Ureter (tissue), 1 donor: ENCODE measurements at regions not wholly inside any gene's neighbourhood (a gene's known extent, or its start where the extent isn't known, plus 50 kb on each side); places are given as distances from the start of the nearest gene placed in this dataset.
"Not testable (repeated sequence)": the region's sequence is repeated elsewhere in the genome, so short reads cannot be mapped to it uniquely, and the experiment has no call there.

Experiments
- DNase-seq: peaks from one replicate; pipeline ENCODE4 v3.0.0-alpha.2; 2020; ENCODE audit warnings: low spot score
- donor health status: DM: yes; HTN: yes; CAD: no.

GRCh38 chr4:107468812-107469211, 251.2 kb downstream of the PAPSS1 start:
- DNase-seq, result no peak

- no peak for DNase-seq
Observed at GRCh38 chr4:107468156-107468555, 251.9 kb downstream of the PAPSS1 start.

- no peak for DNase-seq
Observed at GRCh38 chr4:107467461-107467860, 252.6 kb downstream of the PAPSS1 start.

GRCh38 chr4:107458194-107458593, 261.8 kb downstream of the PAPSS1 start:
- DNase-seq, result no peak

GRCh38 chr4:107453987-107454386, 266.0 kb downstream of the PAPSS1 start:
- DNase-seq, result no peak

- DNase-seq, result no peak
Observed at GRCh38 chr4:107452717-107453630, 267.1 kb downstream of the PAPSS1 start.

GRCh38 chr4:107449611-107450369, 270.2 kb downstream of the PAPSS1 start:
- DNase-seq, result no peak

GRCh38 chr4:107442538-107443111, 277.4 kb downstream of the PAPSS1 start:
- no peak for DNase-seq

- DNase-seq, result no peak
Observed at GRCh38 chr4:107439401-107439800, 280.6 kb downstream of the PAPSS1 start.

GRCh38 chr4:107436471-107436870, 283.6 kb downstream of the PAPSS1 start:
- DNase-seq, result not testable (repeated sequence)

- DNase-seq, result no peak
Observed at GRCh38 chr4:107432451-107432850, 287.6 kb downstream of the PAPSS1 start.

- DNase-seq, result no peak
Observed at GRCh38 chr4:107423677-107424405, 296.2 kb downstream of the PAPSS1 start.

GRCh38 chr4:107419536-107419935, 300.5 kb downstream of the PAPSS1 start:
- DNase-seq, result not testable (repeated sequence)

GRCh38 chr4:107419052-107419451, 301.0 kb downstream of the PAPSS1 start:
- DNase-seq, result no peak

- not testable (repeated sequence) for DNase-seq
Observed at GRCh38 chr4:107415490-107415889, 304.5 kb downstream of the PAPSS1 start.

- DNase-seq, result not testable (repeated sequence)
Observed at GRCh38 chr4:107409872-107410271, 310.2 kb downstream of the PAPSS1 start.

GRCh38 chr4:107408968-107409367, 311.1 kb downstream of the PAPSS1 start:
- DNase-seq, result no peak

- DNase-seq, result no peak
Observed at GRCh38 chr4:107404591-107405300, 315.3 kb downstream of the PAPSS1 start.

GRCh38 chr4:107402291-107402690, 317.7 kb downstream of the PAPSS1 start:
- no peak for DNase-seq

- peak; percentile 62 for DNase-seq
Observed at GRCh38 chr4:107392951-107393350, 327.1 kb downstream of the PAPSS1 start.

GRCh38 chr4:107392380-107392779, 327.7 kb downstream of the PAPSS1 start:
- DNase-seq, result no peak
